ENCODE measurements at regions not wholly inside any gene's neighbourhood (a gene's known extent, or its start where the extent isn't known, plus 50 kb on each side); places are given as distances from the start of the nearest gene placed in this dataset.

- no peak for TF ChIP-seq CTCF (IDR thresholded peaks at IDR 0.05; ENCODE audit: low read depth, low read length, poor library complexity, severe bottlenecking)
- no peak for TF ChIP-seq EZH2phosphoT487 (IDR thresholded peaks at IDR 0.05; ENCODE audit: borderline replicate concordance, low read length)
Measured at GRCh38 chr4:174107746-174108354, 175.6 kb downstream of the FBXO8 start.
